ENCODE measurements at regions not wholly inside any gene's neighbourhood (a gene's known extent, or its start where the extent isn't known, plus 50 kb on each side); places are given as distances from the start of the nearest gene placed in this dataset.

DNA sequence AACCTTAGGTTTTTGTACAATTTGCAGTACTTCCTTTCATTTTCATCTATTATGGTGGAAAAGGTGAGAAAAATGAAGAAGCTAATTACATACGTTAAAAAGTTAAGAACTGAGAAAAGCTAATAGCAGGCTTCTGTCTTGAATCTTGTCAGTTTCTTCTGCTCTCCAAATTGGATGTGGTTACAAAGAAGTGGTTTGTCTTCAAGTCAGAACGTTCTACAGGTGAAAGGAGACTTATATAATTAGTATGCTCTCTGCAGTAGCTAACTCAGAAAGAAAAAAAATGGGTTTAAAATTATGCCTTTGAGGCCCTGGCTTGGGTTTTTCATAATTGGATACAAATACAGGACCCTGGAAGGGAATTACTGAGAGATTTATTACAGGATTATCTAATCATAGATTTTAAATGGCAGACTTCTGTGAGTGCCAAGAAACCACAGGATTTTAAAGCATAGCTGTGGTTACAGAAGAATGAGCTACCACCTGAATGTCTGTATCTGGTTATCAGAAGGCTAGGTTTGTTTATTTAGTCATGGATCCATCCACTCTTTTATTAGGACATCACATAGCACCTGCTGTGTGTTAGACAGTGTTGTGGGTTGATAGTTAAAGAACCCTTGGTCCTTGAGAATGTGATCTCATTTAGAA, 528.1 kb upstream of the MCTP2 start:
- RAD21 ChIA-PET (ENCODE audit: unreplicated experiment) = no interaction called here
- in situ Hi-C loops (cut with MboI) = no loop called here
- no peak for TF ChIP-seq BACH1 (IDR thresholded peaks at IDR 0.05; ENCODE audit: borderline replicate concordance)
- no peak for TF ChIP-seq POLR2A (IDR thresholded peaks at IDR 0.05; ENCODE audit: low read depth, low read length)
- no peak for TF ChIP-seq POLR2AphosphoS5 (IDR thresholded peaks at IDR 0.05; ENCODE audit: low read length)
- no peak overlapping the region for H3K4me2 ChIP-seq (ENCODE audit: control insufficient read depth, insufficient read depth)
- no peaks in the 10 kb centered on the region for H3K79me2 ChIP-seq (ENCODE audit: control insufficient read depth, insufficient read depth, low read length)
- WGBS (ENCODE audit: insufficient coverage, insufficient replicate concordance, low lambda C conversion rate, missing lambda C conversion rate) = 24% methylated on average over 2 of the region's 2 CpGs
- H4K20me1 ChIP-seq (ENCODE audit: control insufficient read depth, insufficient read depth) = no peaks in the 10 kb centered on the region
- ATAC-seq (no peak), DNase-seq (ENCODE audit: low read depth, low spot score) (no peak), FAIRE-seq (no peak)
- H2AFZ ChIP-seq (ENCODE audit: control insufficient read depth, low read depth, low read length) = no peak overlapping the region
- no peaks in the 10 kb centered on the region for H3K27me3 ChIP-seq (replicated peaks in 1 of 2; ENCODE audit: control insufficient read depth in 2 of 2, insufficient read depth in 2 of 2, low read length in 1 of 2)
- no peak overlapping the region for H3K4me3 ChIP-seq
- no peaks in the 10 kb centered on the region for H3K4me1 ChIP-seq (ENCODE audit: control insufficient read depth, insufficient read depth, low read length)
- no TSS peak for BruUV-seq (replicated peaks)
- H3K9ac ChIP-seq (ENCODE audit: control insufficient read depth, insufficient read depth, low read length) = no peak overlapping the region
- POLR2A ChIA-PET = no interaction called here
- CTCF ChIA-PET = interaction anchor here (0.6 kb wide), 1 partner anchor 388 kb away, joined by 3 read pairs; no protein-coding TSS in a partner anchor
- H3K9me3 ChIP-seq (replicated peaks; ENCODE audit: control insufficient read depth, insufficient read depth, low read length) = no peaks in the 10 kb centered on the region
- intact Hi-C loops (cut with micrococcal nuclease; ENCODE audit: unreplicated experiment) = no loop called here
- no peaks in the 10 kb centered on the region for H3K36me3 ChIP-seq (ENCODE audit: control insufficient read depth in 2 of 2, insufficient read depth in 2 of 2, low read length in 1 of 2)
- no peak overlapping the region for H3K27ac ChIP-seq (ENCODE audit: control insufficient read depth, insufficient read depth)
- SMC1A ChIA-PET (ENCODE audit: uncharacterized antibody, unreplicated experiment) = no interaction called here

- TF ChIP-seq NR2F1 (conservative IDR thresholded peaks at IDR 0.05) (no peak), EGR1 (IDR thresholded peaks at IDR 0.05; ENCODE audit: borderline replicate concordance in 1 of 2, low read depth in 2 of 2, low read length in 2 of 2) (no peak), CHD4 (IDR thresholded peaks at IDR 0.05) (no peak), MXI1 (IDR thresholded peaks at IDR 0.05; ENCODE audit: low read depth, low read length) (no peak), IRF4 (IDR thresholded peaks at IDR 0.05; ENCODE audit: low read depth, low read length) (no peak)
- in situ Hi-C loops (cut with MboI) = no loop called here
- ChIA-PET CTCF (no interaction called here), POLR2A (no interaction called here), SMC1A (ENCODE audit: uncharacterized antibody, unreplicated experiment) (no interaction called here), RAD21 (ENCODE audit: unreplicated experiment) (no interaction called here)
- no peak overlapping the region for H3K27ac ChIP-seq (ENCODE audit: control insufficient read depth, insufficient read depth)
- H3K9me3 ChIP-seq (replicated peaks; ENCODE audit: control insufficient read depth, insufficient read depth, low read length) = no peaks in the 10 kb centered on the region
- FAIRE-seq (no peak), ATAC-seq (no peak), DNase-seq (ENCODE audit: low read depth, low spot score) (no peak)
- no peak overlapping the region for H3K9ac ChIP-seq (ENCODE audit: control insufficient read depth, insufficient read depth, low read length)
- no TSS peak for BruUV-seq (replicated peaks)
- 50% methylated on average over 1 of the region's 1 CpG for whole genome bisulfite sequencing (ENCODE audit: insufficient coverage, insufficient replicate concordance, low lambda C conversion rate, missing lambda C conversion rate)
- no peak overlapping the region for H3K4me3 ChIP-seq
- no peaks in the 10 kb centered on the region for H3K27me3 ChIP-seq (replicated peaks in 1 of 2; ENCODE audit: control insufficient read depth in 2 of 2, insufficient read depth in 2 of 2, low read length in 1 of 2)
- H3K4me1 ChIP-seq (ENCODE audit: control insufficient read depth, insufficient read depth, low read length) = no peaks in the 10 kb centered on the region
- H3K79me2 ChIP-seq (ENCODE audit: control insufficient read depth, insufficient read depth, low read length) = no peaks in the 10 kb centered on the region
- H3K36me3 ChIP-seq (ENCODE audit: control insufficient read depth in 2 of 2, insufficient read depth in 2 of 2, low read length in 1 of 2) = no peaks in the 10 kb centered on the region
- no peaks in the 10 kb centered on the region for H4K20me1 ChIP-seq (ENCODE audit: control insufficient read depth, insufficient read depth)
- intact Hi-C loops (cut with micrococcal nuclease; ENCODE audit: unreplicated experiment) = no loop called here
- H3K4me2 ChIP-seq (ENCODE audit: control insufficient read depth, insufficient read depth) = no peak overlapping the region
- no peak overlapping the region for H2AFZ ChIP-seq (ENCODE audit: control insufficient read depth, low read depth, low read length)
Observed at GRCh38 chr15:93700051-93700450, 531.3 kb upstream of the MCTP2 start.

All from GM12878 (cell line).